Lower leg skin (tissue), 4 donors: ENCODE measurements at regions not wholly inside any gene's neighbourhood (a gene's known extent, or its start where the extent isn't known, plus 50 kb on each side); places are given as distances from the start of the nearest gene placed in this dataset.

Source experiments
- DNase-seq, 2 donors: peaks; one replicate each; pipeline ENCODE4 v3.0.0-alpha.2; 2019; ENCODE audit warnings: low spot score in 2 of 2
- H3K4me3 ChIP-seq: fragments of 200-600 bp; sonication (generic); 2 replicates; pipeline ENCODE4 v1.5.1; 2017; ENCODE audit warnings: mild to moderate bottlenecking, low read depth; ENCODE audit not compliant: poor library complexity, severe bottlenecking
- CTCF ChIP-seq, 3 donors: fragments of 450-650 bp; IDR thresholded peaks; one replicate each; pipeline ENCODE4 v1.5.1; 2016; ENCODE audit warnings: antibody characterized with exemption in 3 of 3, mild to moderate bottlenecking in 3 of 3, moderate library complexity in 2 of 3
- POLR2A ChIP-seq, 2 donors: fragments of 450-650 bp; IDR thresholded peaks; one replicate each; pipeline ENCODE4 v1.6.1; 2016 to 2017; ENCODE audit warnings: antibody characterized with exemption in 2 of 2, mild to moderate bottlenecking in 1 of 2, moderate library complexity in 1 of 2
- WGBS, 2 donors: methylation state at CpG; one replicate each; pipeline ENCODE4 v1.1.5; 2018; 5-methylcytosine and 5-hydroxymethylcytosine counted together
- intact Hi-C: fragments of 100-400 bp; cut with DNase I; formaldehyde crosslinking; loops from one replicate; pipeline ENCODE4 v1.15.0; 2023; ENCODE audit warnings: low total_unique reads

GRCh38 chr1:81114191-81114590, 686.5 kb upstream of the ADGRL2 start:
- H3K4me3 ChIP-seq, result no peak overlapping the region
- no peak for DNase-seq
- intact Hi-C loops, result no loop called here
- TF ChIP-seq POLR2A (IDR thresholded peaks at IDR 0.05) (no peak), CTCF (IDR thresholded peaks at IDR 0.05) (no peak)
- WGBS, 2 donors, result 86 to 88% methylated on average over 5 of the region's 5 CpGs

GRCh38 chr1:81113688-81114087, 687.0 kb upstream of the ADGRL2 start:
- no peak for DNase-seq
- intact Hi-C loops, result no loop called here
- no peak overlapping the region for H3K4me3 ChIP-seq
- TF ChIP-seq POLR2A (IDR thresholded peaks at IDR 0.05) (no peak), CTCF (IDR thresholded peaks at IDR 0.05) (no peak)

GRCh38 chr1:81111818-81112217, 688.9 kb upstream of the ADGRL2 start:
- H3K4me3 ChIP-seq, result no peak overlapping the region
- WGBS, 2 donors, result 73 to 79% methylated on average over 2 of the region's 2 CpGs
- no peak for DNase-seq
- TF ChIP-seq POLR2A (IDR thresholded peaks at IDR 0.05) (no peak), CTCF (IDR thresholded peaks at IDR 0.05) (no peak)
- intact Hi-C loops, result no loop called here

- 88 to 90% methylated on average over 2 to 3 of the region's 4 CpGs for WGBS, 2 donors
- TF ChIP-seq POLR2A (IDR thresholded peaks at IDR 0.05) (no peak), CTCF (IDR thresholded peaks at IDR 0.05) (no peak)
- intact Hi-C loops, result no loop called here
- no peak for DNase-seq
- H3K4me3 ChIP-seq, result no peak overlapping the region
These were observed 691.7 kb upstream of the ADGRL2 start for GRCh38 chr1:81109038-81109437.

- no peak for DNase-seq
- 56 to 63% methylated on average over 3 of the region's 3 CpGs for WGBS, 2 donors
- no peak overlapping the region for H3K4me3 ChIP-seq
- no peak for TF ChIP-seq CTCF (IDR thresholded peaks at IDR 0.05)
- intact Hi-C loops, result no loop called here
These were observed 702.9 kb upstream of the ADGRL2 start for GRCh38 chr1:81097860-81098259.

- intact Hi-C loops, result no loop called here
- 45 to 53% methylated on average over 1 of the region's 1 CpG for WGBS, 2 donors
- TF ChIP-seq CTCF (IDR thresholded peaks at IDR 0.05) (no peak), POLR2A (IDR thresholded peaks at IDR 0.05) (no peak)
- DNase-seq, result no peak
- H3K4me3 ChIP-seq, result no peak overlapping the region
These were observed 727.2 kb upstream of the ADGRL2 start for GRCh38 chr1:81073580-81073979.
